22Rv1 (cell line): ENCODE measurements at regions not wholly inside any gene's neighbourhood (a gene's known extent, or its start where the extent isn't known, plus 50 kb on each side); places are given as distances from the start of the nearest gene placed in this dataset.
"Not testable (repeated sequence)": the region's sequence is repeated elsewhere in the genome, so short reads cannot be mapped to it uniquely, and the experiment has no call there.

ENCODE experiments used
- H3K27ac ChIP-seq: fragments of 450-650 bp; 2 replicates; pipeline ENCODE4 v1.5.1; 2017
- CTCF ChIP-seq: fragments of 450-650 bp; IDR thresholded peaks from 2 replicates; pipeline ENCODE4 v1.5.1; 2017; ENCODE audit warnings: mild to moderate bottlenecking
- ZFX ChIP-seq: fragments of 450-650 bp; IDR thresholded peaks from 2 replicates; pipeline ENCODE4 v1.6.1; 2017; ENCODE audit warnings: antibody characterized with exemption, borderline replicate concordance

GRCh38 chr21:35168735-35169134 is 119.6 kb upstream of the RUNX1 start:
- TF ChIP-seq CTCF = no peak

GRCh38 chr21:35164971-35165483 is 115.9 kb upstream of the RUNX1 start:
- no peak for TF ChIP-seq CTCF
- no peak for TF ChIP-seq ZFX
- H3K27ac ChIP-seq = no peak overlapping the region

More at GRCh38 chr21:35168735-35169134, 119.6 kb upstream of the RUNX1 start:
- H3K27ac ChIP-seq = no peak overlapping the region

GRCh38 chr21:35164380-35164779 is 115.3 kb upstream of the RUNX1 start:
- no peak overlapping the region for H3K27ac ChIP-seq
- TF ChIP-seq ZFX (no peak), CTCF (no peak)

GRCh38 chr21:35163411-35163810 is 114.3 kb upstream of the RUNX1 start:
- H3K27ac ChIP-seq = no peak overlapping the region
- TF ChIP-seq ZFX (no peak), CTCF (no peak)

- no peak overlapping the region for H3K27ac ChIP-seq
- no peak for TF ChIP-seq CTCF
- TF ChIP-seq ZFX = no peak
These were observed 113.7 kb upstream of the RUNX1 start for GRCh38 chr21:35162831-35163230.

- no peak for TF ChIP-seq ZFX
- no peak for TF ChIP-seq CTCF
- no peak overlapping the region for H3K27ac ChIP-seq
These were observed 110.8 kb upstream of the RUNX1 start for GRCh38 chr21:35159881-35160280.

GRCh38 chr21:35157374-35157773 is 108.3 kb upstream of the RUNX1 start:
- H3K27ac ChIP-seq = not testable (repeated sequence)
